LNCaP clone FGC (cell line): ENCODE measurements at regions not wholly inside any gene's neighbourhood (a gene's known extent, or its start where the extent isn't known, plus 50 kb on each side); places are given as distances from the start of the nearest gene placed in this dataset.

ENCODE experiments used
- DNase-seq: peaks from one replicate; pipeline ENCODE4 v3.0.0-alpha.2; 2011; ENCODE audit warnings: low read depth
- H3K4me3 ChIP-seq: 2 replicates; pipeline ENCODE4 v1.5.1; 2011; ENCODE audit warnings: mild to moderate bottlenecking, low read depth, low read length, control low read depth
- TF ChIP-seq, protein P1 (sequence below): IDR thresholded peaks from 2 replicates; pipeline ENCODE4 v1.5.1; 2012; ENCODE audit warnings: mild to moderate bottlenecking; ENCODE audit not compliant: control insufficient read depth, insufficient read depth; ENCODE audit errors: extremely low read depth

DNA sequence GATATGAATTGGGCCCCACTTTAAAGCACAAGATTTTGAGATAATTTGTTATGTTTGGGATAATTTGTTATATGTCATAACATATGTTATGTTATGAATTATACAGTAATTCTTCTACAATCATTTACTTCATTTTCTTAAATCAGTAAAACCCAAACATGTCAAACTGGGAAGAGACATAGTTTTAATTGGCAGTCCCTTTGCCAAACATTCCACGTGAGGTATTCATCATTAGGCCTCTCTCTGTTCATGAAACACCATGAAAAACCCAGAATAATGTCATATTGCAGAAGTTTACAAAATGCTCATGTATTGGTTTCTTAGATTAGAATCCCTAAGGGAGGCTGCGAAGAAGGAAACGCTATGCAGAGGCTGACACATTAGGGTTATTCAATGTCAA lies 89.4 kb upstream of the PDE10A start:
- no peak for DNase-seq
- TF ChIP-seq, protein P1, sequence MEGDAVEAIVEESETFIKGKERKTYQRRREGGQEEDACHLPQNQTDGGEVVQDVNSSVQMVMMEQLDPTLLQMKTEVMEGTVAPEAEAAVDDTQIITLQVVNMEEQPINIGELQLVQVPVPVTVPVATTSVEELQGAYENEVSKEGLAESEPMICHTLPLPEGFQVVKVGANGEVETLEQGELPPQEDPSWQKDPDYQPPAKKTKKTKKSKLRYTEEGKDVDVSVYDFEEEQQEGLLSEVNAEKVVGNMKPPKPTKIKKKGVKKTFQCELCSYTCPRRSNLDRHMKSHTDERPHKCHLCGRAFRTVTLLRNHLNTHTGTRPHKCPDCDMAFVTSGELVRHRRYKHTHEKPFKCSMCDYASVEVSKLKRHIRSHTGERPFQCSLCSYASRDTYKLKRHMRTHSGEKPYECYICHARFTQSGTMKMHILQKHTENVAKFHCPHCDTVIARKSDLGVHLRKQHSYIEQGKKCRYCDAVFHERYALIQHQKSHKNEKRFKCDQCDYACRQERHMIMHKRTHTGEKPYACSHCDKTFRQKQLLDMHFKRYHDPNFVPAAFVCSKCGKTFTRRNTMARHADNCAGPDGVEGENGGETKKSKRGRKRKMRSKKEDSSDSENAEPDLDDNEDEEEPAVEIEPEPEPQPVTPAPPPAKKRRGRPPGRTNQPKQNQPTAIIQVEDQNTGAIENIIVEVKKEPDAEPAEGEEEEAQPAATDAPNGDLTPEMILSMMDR, result no peak
- no peak overlapping the region for H3K4me3 ChIP-seq

DNA sequence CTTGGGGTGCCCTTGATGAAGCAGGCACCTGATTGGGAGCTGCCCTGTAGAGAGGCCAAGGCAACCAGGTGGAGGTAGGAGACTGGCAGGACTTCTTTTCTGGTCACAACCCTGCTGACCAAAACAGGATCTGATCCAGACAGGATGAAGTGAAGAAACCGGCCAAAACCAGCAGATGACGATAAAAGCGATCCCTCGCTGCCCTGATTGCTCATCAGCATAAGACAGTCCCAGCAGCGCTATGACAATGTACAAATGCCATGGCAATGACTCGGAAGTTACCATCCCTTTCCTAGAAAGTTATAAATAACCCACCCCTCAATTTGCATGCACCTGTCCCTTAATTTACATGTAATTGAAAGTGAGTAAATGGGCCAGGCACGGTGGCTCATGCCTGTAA lies 88.4 kb upstream of the PDE10A start:
- TF ChIP-seq, protein P1, result no peak
- no peak overlapping the region for H3K4me3 ChIP-seq
- DNase-seq, result no peak

DNA sequence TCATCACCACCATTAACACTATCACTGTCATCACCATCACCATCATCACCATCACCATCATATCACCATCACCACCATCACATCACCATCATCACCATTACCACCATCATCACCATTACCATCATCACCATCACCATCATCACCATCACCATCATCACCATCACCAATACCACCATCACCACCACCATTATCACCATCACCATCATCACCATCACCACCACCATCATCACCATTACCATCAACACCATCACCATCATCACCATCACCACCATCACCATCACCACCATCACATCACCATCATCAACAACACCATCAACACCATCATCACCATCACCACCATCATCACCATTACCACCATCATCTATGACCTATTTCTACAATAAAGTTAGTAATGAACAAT lies 86.1 kb upstream of the PDE10A start:
- TF ChIP-seq, protein P1, result no peak
- no peak for DNase-seq
- no peak overlapping the region for H3K4me3 ChIP-seq

DNA sequence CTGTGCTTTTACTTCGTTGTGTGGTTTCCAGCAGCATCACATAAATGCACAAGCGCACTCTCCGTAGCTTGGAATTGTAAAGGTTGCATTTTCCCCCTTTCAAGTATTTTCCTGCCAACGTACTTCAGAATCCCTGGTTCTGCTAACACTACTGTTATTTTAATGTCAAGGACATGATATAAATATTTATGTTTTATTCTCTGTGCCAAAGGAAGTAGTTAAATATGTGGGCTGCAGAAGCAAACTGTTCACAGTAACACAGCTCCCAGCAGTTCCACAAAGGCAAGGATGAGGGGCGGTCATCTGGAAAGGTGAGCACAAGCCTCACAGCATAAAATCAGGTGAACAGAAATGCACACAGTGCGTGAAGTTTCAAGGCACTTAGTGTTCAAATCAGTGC lies 85.3 kb upstream of the PDE10A start:
- H3K4me3 ChIP-seq, result no peak overlapping the region
- TF ChIP-seq, protein P1, result no peak
- DNase-seq, result no peak

DNA sequence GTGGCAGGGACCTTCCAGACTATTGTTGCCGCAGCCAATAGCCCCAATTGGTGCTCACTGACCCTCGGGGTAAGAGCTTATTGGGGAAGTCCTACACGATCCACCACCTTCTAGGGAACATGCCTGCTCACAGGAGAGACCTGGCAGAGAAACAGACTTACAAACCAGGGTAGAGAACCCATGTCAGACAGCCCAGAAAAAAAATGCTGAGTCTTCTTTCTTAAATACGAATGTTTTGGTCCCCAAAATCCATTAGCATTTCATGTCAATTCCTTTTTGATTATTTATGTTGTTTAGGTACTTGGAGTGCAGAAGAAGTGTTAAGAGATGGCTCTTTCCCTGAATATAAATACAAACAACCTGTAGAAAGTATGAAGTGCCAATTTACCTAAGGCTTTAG lies 84.9 kb upstream of the PDE10A start:
- TF ChIP-seq, protein P1, result no peak
- no peak for DNase-seq
- H3K4me3 ChIP-seq, result no peak overlapping the region

DNA sequence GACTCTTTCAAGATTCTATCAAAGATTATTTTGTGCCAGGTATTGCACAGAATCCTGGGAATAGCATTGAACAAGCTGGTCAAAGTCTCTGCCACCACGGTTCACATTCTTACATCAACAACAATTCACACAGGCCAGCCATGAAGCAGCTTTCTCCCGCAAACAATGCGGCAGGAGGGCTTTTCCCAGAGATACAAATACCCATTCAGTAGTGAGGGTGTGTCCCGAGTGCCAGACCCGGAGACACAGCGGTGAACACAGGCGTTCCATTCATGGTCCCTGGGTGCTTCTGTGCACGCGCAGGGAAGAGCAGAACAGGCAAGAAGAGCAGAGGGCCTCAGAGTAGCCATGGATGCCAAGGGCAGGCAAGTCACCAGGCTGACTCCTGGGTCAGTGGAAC lies 83.3 kb upstream of the PDE10A start:
- DNase-seq, result no peak
- H3K4me3 ChIP-seq, result no peak overlapping the region
- TF ChIP-seq, protein P1, result no peak

DNA sequence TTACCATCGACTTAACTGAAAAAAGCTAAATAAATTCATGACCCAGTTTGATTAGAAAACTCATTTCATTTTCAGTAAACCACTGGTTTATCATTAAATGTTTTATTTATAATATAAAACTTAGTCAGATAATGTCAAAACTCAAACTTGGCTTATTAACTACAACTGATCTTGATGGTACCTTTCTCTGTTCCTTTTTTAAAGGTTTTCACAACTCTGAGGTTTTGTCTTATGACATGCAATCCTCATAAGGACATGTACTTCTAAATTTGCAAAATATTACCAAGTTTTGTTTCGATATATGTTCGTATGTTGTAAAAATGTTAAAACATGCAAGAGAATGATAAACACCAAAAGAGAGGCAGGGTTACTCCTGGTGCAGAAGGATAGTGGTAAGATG lies 82.5 kb upstream of the PDE10A start:
- DNase-seq, result no peak
- TF ChIP-seq, protein P1, result no peak
- H3K4me3 ChIP-seq, result no peak overlapping the region
